GM12864 (cell line): ENCODE measurements at regions not wholly inside any gene's neighbourhood (a gene's known extent, or its start where the extent isn't known, plus 50 kb on each side); places are given as distances from the start of the nearest gene placed in this dataset.

ENCODE experiments used
- DNase-seq: peaks from one replicate; pipeline ENCODE4 v3.0.0-alpha.2; 2011; ENCODE audit warnings: low read depth
- H3K4me3 ChIP-seq: 2 replicates; pipeline ENCODE4 v1.5.1; 2011; ENCODE audit warnings: mild to moderate bottlenecking, low read depth, low read length, control low read depth
- CTCF ChIP-seq: IDR thresholded peaks from 2 replicates; pipeline ENCODE4 v1.5.1; 2011; ENCODE audit warnings: low read depth, mild to moderate bottlenecking, moderate library complexity, low read length, control low read depth, inconsistent platforms; ENCODE audit errors: missing control alignments

- TF ChIP-seq CTCF = no peak
- H3K4me3 ChIP-seq = no peak overlapping the region
- DNase-seq = no peak
Observed at GRCh38 chr15:94061041-94061440, 170.3 kb upstream of the MCTP2 start.

GRCh38 chr15:94059013-94059587 lies 172.3 kb upstream of the MCTP2 start:
- TF ChIP-seq CTCF = no peak
- no peak overlapping the region for H3K4me3 ChIP-seq

GRCh38 chr15:94057305-94057704 lies 174.1 kb upstream of the MCTP2 start:
- no peak for DNase-seq
- no peak overlapping the region for H3K4me3 ChIP-seq
- no peak for TF ChIP-seq CTCF

More at GRCh38 chr15:94059013-94059587, 172.3 kb upstream of the MCTP2 start:
- no peak for DNase-seq

- TF ChIP-seq CTCF = no peak
- no peak for DNase-seq
- no peak overlapping the region for H3K4me3 ChIP-seq
Observed at GRCh38 chr15:94056314-94056713, 175.0 kb upstream of the MCTP2 start.

- no peak for TF ChIP-seq CTCF
- H3K4me3 ChIP-seq = no peak overlapping the region
- no peak for DNase-seq
Observed at GRCh38 chr15:94053626-94054025, 177.7 kb upstream of the MCTP2 start.

- no peak overlapping the region for H3K4me3 ChIP-seq
- no peak for TF ChIP-seq CTCF
- no peak for DNase-seq
Observed at GRCh38 chr15:94052711-94053110, 178.7 kb upstream of the MCTP2 start.

GRCh38 chr15:94047566-94047965 lies 183.8 kb upstream of the MCTP2 start:
- no peak overlapping the region for H3K4me3 ChIP-seq
- TF ChIP-seq CTCF = no peak
- DNase-seq = no peak
